H1 (cell line): ENCODE measurements at regions not wholly inside any gene's neighbourhood (a gene's known extent, or its start where the extent isn't known, plus 50 kb on each side); places are given as distances from the start of the nearest gene placed in this dataset.

Experiments used
- CTCF ChIA-PET: fragments of 300-600 bp; sonication (Branson Sonifier 250); formaldehyde crosslinking; loops from one replicate; lab custom pipeline; 2021; ENCODE audit not compliant: partially characterized antibody; lab: Charles Lee
- POLR2A ChIA-PET: fragments of 300-600 bp; sonication (Branson Sonifier 250); formaldehyde crosslinking; loops from one replicate; lab custom pipeline; 2021; ENCODE audit warnings: inconsistent platforms; ENCODE audit not compliant: partially characterized antibody; lab: Charles Lee
- DNase-seq, 2 experiments: peaks; one replicate each; pipeline versions ENCODE4 v3.0.0 to v3.0.0-alpha.2; 2010 to 2022; ENCODE audit warnings: low spot score in 2 of 2, low read depth in 1 of 2, mixed read lengths in 1 of 2
- FAIRE-seq: peaks from 2 replicates; lab custom pipeline; 2011; peaks lifted over from hg19 to GRCh38; lab: Jason Lieb, UNC
- H2AFZ ChIP-seq: 2 replicates; pipeline ENCODE4 v1.8.1; 2012; ENCODE audit warnings: low read length, inconsistent platforms
- H2AK5ac ChIP-seq: 2 replicates; pipeline ENCODE4 v1.6.1; 2013; ENCODE audit warnings: low read depth, low read length
- H2BK120ac ChIP-seq: replicated peaks from 2 replicates; pipeline ENCODE3; 2013; ENCODE audit warnings: low read depth, low read length, inconsistent platforms
- H2BK12ac ChIP-seq: 2 replicates; pipeline ENCODE4 v1.6.1; 2013; ENCODE audit warnings: low read depth, low read length
- H2BK15ac ChIP-seq: 2 replicates; pipeline ENCODE4 v1.6.1; 2013; ENCODE audit warnings: low read length
- H2BK20ac ChIP-seq: 2 replicates; pipeline ENCODE4 v1.6.1; 2013; ENCODE audit warnings: low read length
- H2BK5ac ChIP-seq: 2 replicates; pipeline ENCODE4 v1.6.1; 2013; ENCODE audit warnings: low read depth, low read length
- H3K14ac ChIP-seq: 2 replicates; pipeline ENCODE4 v1.6.1; 2013; ENCODE audit warnings: inconsistent platforms; ENCODE audit not compliant: insufficient read length
- H3K18ac ChIP-seq: 2 replicates; pipeline ENCODE4 v1.6.1; 2013; ENCODE audit warnings: low read length; ENCODE audit errors: extremely low read depth
- H3K23ac ChIP-seq: 2 replicates; pipeline ENCODE4 v1.6.1; 2013; ENCODE audit warnings: inconsistent platforms; ENCODE audit not compliant: insufficient read length
- H3K23me2 ChIP-seq: 2 replicates; pipeline ENCODE4 v1.6.1; 2013; ENCODE audit warnings: low read depth, low read length
- H3K27ac ChIP-seq: 2 replicates; pipeline ENCODE4 v1.6.1; 2011; ENCODE audit warnings: low read depth, low read length, inconsistent platforms
- H3K27me3 ChIP-seq, 4 experiments: replicated peaks in 1 of 4; 1 replicate in 1 of 4; 2 replicates in 3 of 4; pipeline versions ENCODE4 v1.6.1 to v1.8.1; 2011 to 2013; ENCODE audit warnings: low read length in 3 of 4, mild to moderate bottlenecking in 3 of 4, inconsistent platforms in 2 of 4, mixed read lengths in 2 of 4, moderate library complexity in 1 of 4; ENCODE audit not compliant: control insufficient read depth in 3 of 4, insufficient read depth in 3 of 4; ENCODE audit errors: extremely low read depth in 1 of 4
- H3K36me3 ChIP-seq, 4 experiments: 2 replicates each; pipeline versions ENCODE4 v1.6.1 to v1.8.1; 2011 to 2013; ENCODE audit warnings: mild to moderate bottlenecking in 4 of 4, low read length in 3 of 4, moderate library complexity in 2 of 4, control low read depth in 1 of 4, inconsistent platforms in 1 of 4; ENCODE audit not compliant: insufficient read depth in 4 of 4, control insufficient read depth in 2 of 4
- H3K4ac ChIP-seq: replicated peaks from 2 replicates; pipeline ENCODE3; 2013; ENCODE audit warnings: low read length, low read depth, mixed read lengths, inconsistent platforms; ENCODE audit not compliant: insufficient read length
- H3K4me1 ChIP-seq, 4 experiments: replicated peaks in 1 of 4; 1 replicate in 1 of 4; 2 replicates in 3 of 4; pipeline versions ENCODE4 v1.6.1 to v1.8.1; 2011 to 2013; ENCODE audit warnings: low read length in 3 of 4, inconsistent platforms in 2 of 4, mixed read lengths in 1 of 4; ENCODE audit not compliant: insufficient read depth in 4 of 4, control insufficient read depth in 3 of 4
- H3K4me2 ChIP-seq, 2 experiments: 2 replicates each; pipeline versions ENCODE4 v1.6.1 to v1.8.1; 2011 to 2013; ENCODE audit warnings: low read depth in 2 of 2, low read length in 2 of 2, control low read depth in 1 of 2, inconsistent platforms in 1 of 2, mild to moderate bottlenecking in 1 of 2; ENCODE audit not compliant: insufficient read depth in 1 of 2
- H3K4me3 ChIP-seq, 4 experiments: fragments of 200-600, 300-600 bp in 1 of 4; sonication (generic), shearing (Covaris generic), sonication (Bioruptor Twin) in 1 of 4; 2 replicates each; pipeline versions ENCODE4 v1.5.1 to v1.8.1; 2011 to 2016; ENCODE audit warnings: low read length in 4 of 4, low read depth in 3 of 4, control low read depth in 2 of 4, inconsistent platforms in 2 of 4, mild to moderate bottlenecking in 2 of 4, mixed read lengths in 1 of 4, moderate library complexity in 1 of 4; ENCODE audit not compliant: insufficient read depth in 2 of 4; ENCODE audit errors: extremely low read depth in 1 of 4
- H3K56ac ChIP-seq: replicated peaks from 2 replicates; pipeline ENCODE3; 2013; ENCODE audit warnings: low read depth, mild to moderate bottlenecking, mixed read lengths, low read length, inconsistent platforms; ENCODE audit not compliant: insufficient read length
- H3K79me1 ChIP-seq: 2 replicates; pipeline ENCODE4 v1.6.1; 2013; ENCODE audit warnings: low read depth, low read length, control low read depth
- H3K79me2 ChIP-seq, 2 experiments: 2 replicates each; pipeline versions ENCODE4 v1.6.1 to v1.8.1; 2012 to 2013; ENCODE audit warnings: low read length in 2 of 2, mild to moderate bottlenecking in 2 of 2, inconsistent platforms in 1 of 2; ENCODE audit not compliant: insufficient read depth in 2 of 2, control insufficient read depth in 1 of 2
- H3K9ac ChIP-seq, 4 experiments: replicated peaks in 1 of 4; 1 replicate in 1 of 4; 2 replicates in 3 of 4; pipeline versions ENCODE4 v1.6.1 to v1.8.1; 2011 to 2013; ENCODE audit warnings: low read depth in 3 of 4, low read length in 3 of 4, control low read depth in 2 of 4, mild to moderate bottlenecking in 2 of 4, moderate library complexity in 2 of 4, inconsistent platforms in 1 of 4; ENCODE audit errors: extremely low read depth in 1 of 4
- H3K9me3 ChIP-seq, 2 experiments: 2 replicates each; pipeline versions ENCODE4 v1.6.1 to v1.8.1; 2012 to 2013; ENCODE audit warnings: mild to moderate bottlenecking in 2 of 2, moderate library complexity in 2 of 2, control low read depth in 1 of 2, inconsistent platforms in 1 of 2, low read depth in 1 of 2, low read length in 1 of 2, mixed read lengths in 1 of 2; ENCODE audit not compliant: insufficient read depth in 2 of 2
- H4K20me1 ChIP-seq, 2 experiments: replicated peaks in 1 of 2; 2 replicates each; pipeline versions ENCODE3 to v1.8.1; 2011 to 2013; ENCODE audit warnings: inconsistent platforms in 2 of 2, low read length in 2 of 2, mild to moderate bottlenecking in 1 of 2; ENCODE audit not compliant: insufficient read depth in 2 of 2, control insufficient read depth in 1 of 2
- H4K5ac ChIP-seq: 2 replicates; pipeline ENCODE4 v1.6.1; 2013; ENCODE audit warnings: low read length, low read depth, mixed read lengths, inconsistent platforms; ENCODE audit not compliant: insufficient read length
- H4K8ac ChIP-seq: 2 replicates; pipeline ENCODE4 v1.8.0; 2013; ENCODE audit warnings: mild to moderate bottlenecking, moderate library complexity, low read length, inconsistent platforms; ENCODE audit not compliant: insufficient read depth; ENCODE audit errors: extremely low read depth
- H4K91ac ChIP-seq: replicated peaks from 2 replicates; pipeline ENCODE3; 2013; ENCODE audit warnings: low read length, mixed read lengths, inconsistent platforms; ENCODE audit not compliant: insufficient read length
- BACH1 ChIP-seq: IDR thresholded peaks from 2 replicates; pipeline ENCODE4 v1.6.1; 2012; ENCODE audit warnings: low read length, improper control_type of control experiment
- CTBP2 ChIP-seq: IDR thresholded peaks from 2 replicates; pipeline ENCODE4 v1.7.0; 2011; ENCODE audit warnings: borderline replicate concordance, mild to moderate bottlenecking, moderate library complexity, mixed read lengths, low read length; ENCODE audit not compliant: insufficient read depth, insufficient read length
- EP300 ChIP-seq, 2 experiments: IDR thresholded peaks; 1 replicate in 1 of 2; 2 replicates in 1 of 2; pipeline ENCODE4 v1.6.1; 2011 to 2012; ENCODE audit warnings: low read depth in 2 of 2, low read length in 2 of 2, mild to moderate bottlenecking in 2 of 2, borderline replicate concordance in 1 of 2, inconsistent platforms in 1 of 2, moderate library complexity in 1 of 2
- HDAC6 ChIP-seq: IDR thresholded peaks from one replicate; pipeline ENCODE4 v1.7.1; 2012; ENCODE audit warnings: low read depth, mild to moderate bottlenecking, inconsistent platforms, low read length, moderate library complexity
- JUND ChIP-seq: IDR thresholded peaks from 2 replicates; pipeline ENCODE4 v1.6.1; 2011; ENCODE audit warnings: mild to moderate bottlenecking, improper control_type of control experiment, low read length
- KDM5A ChIP-seq: fragments of 200-600 bp; IDR thresholded peaks from 2 replicates; pipeline ENCODE4 v1.7.1; 2012; ENCODE audit warnings: mild to moderate bottlenecking, low read length, inconsistent platforms, mixed read lengths
- RXRA ChIP-seq: IDR thresholded peaks from 2 replicates; pipeline ENCODE4 v1.6.1; 2011; ENCODE audit warnings: low read depth, mild to moderate bottlenecking, low read length, moderate library complexity; ENCODE audit not compliant: insufficient read depth
- SIX5 ChIP-seq: IDR thresholded peaks from 2 replicates; pipeline ENCODE4 v1.6.1; 2011; ENCODE audit warnings: mild to moderate bottlenecking, low read depth, low read length
- SP1 ChIP-seq: IDR thresholded peaks from 2 replicates; pipeline ENCODE4 v1.6.1; 2011; ENCODE audit warnings: low read depth, low read length
- SP4 ChIP-seq: IDR thresholded peaks from 2 replicates; pipeline ENCODE4 v1.6.1; 2012; ENCODE audit warnings: low read length, inconsistent platforms
- SUZ12 ChIP-seq: fragments of 200-600 bp; sonication (generic); IDR thresholded peaks from 2 replicates; pipeline ENCODE4 v1.6.1; 2012; ENCODE audit warnings: mild to moderate bottlenecking, inconsistent platforms, low read length, moderate library complexity, mixed read lengths
- TEAD4 ChIP-seq: IDR thresholded peaks from 2 replicates; pipeline ENCODE4 v1.6.1; 2012; ENCODE audit warnings: low read depth, low read length, inconsistent platforms, mixed read lengths
- ZNF274 ChIP-seq: IDR thresholded peaks from 2 replicates; pipeline ENCODE4 v1.7.0; 2012; ENCODE audit warnings: low read length, borderline replicate concordance; ENCODE audit errors: extremely low read depth
- WGBS, 2 experiments: shearing (Covaris generic) in 1 of 2; methylation state at CpG; one replicate each; pipeline versions ENCODE4 v1.1.6 to v1.1.7; 2013 to 2015; ENCODE audit warnings: low lambda C conversion rate in 2 of 2, mixed read lengths in 2 of 2, inconsistent platforms in 1 of 2, low coverage in 1 of 2, missing lambda C conversion rate in 1 of 2; ENCODE audit not compliant: insufficient replicate concordance in 2 of 2, insufficient coverage in 1 of 2, insufficient read length in 1 of 2; ENCODE audit errors: extremely low coverage in 1 of 2, missing lambda C conversion rate in 1 of 2; 5-methylcytosine and 5-hydroxymethylcytosine counted together

- Histone ChIP-seq H3K18ac (no peak overlapping the region), H3K9ac (no peak overlapping the region), H3K79me2 (no peaks in the 10 kb centered on the region), H4K91ac (no peak overlapping the region), H3K4me2 (no peak overlapping the region), H2BK15ac (no peak overlapping the region), H3K4ac (no peak overlapping the region), H3K14ac (no peak overlapping the region), H2BK20ac (no peak overlapping the region), H2BK12ac (no peak overlapping the region), H4K20me1 (no peaks in the 10 kb centered on the region), H3K27me3 (no peaks in the 10 kb centered on the region), H3K36me3 (no peaks in the 10 kb centered on the region), H3K56ac (no peak overlapping the region), H3K9me3 (peaks cover 0 to 8% of the 10 kb centered on the region in 2 experiments; a peak in 1 of 4 replicates), H2AK5ac (no peak overlapping the region), H2BK120ac (no peak overlapping the region), H2BK5ac (no peak overlapping the region), H4K8ac (no peak overlapping the region), H2AFZ (no peak overlapping the region), H4K5ac (no peak overlapping the region), H3K27ac (no peak overlapping the region), H3K23me2 (no peaks in the 10 kb centered on the region), H3K4me3 (no peak overlapping the region), H3K79me1 (no peaks in the 10 kb centered on the region), H3K23ac (no peak overlapping the region), H3K4me1 (no peaks in the 10 kb centered on the region)
- FAIRE-seq (no peak), DNase-seq (no peak)
- WGBS, 2 experiments: 89% methylated on average over 7 of the region's 7 CpGs; no CpG with 5 or more reads in 1 of the 2 experiments
- ChIA-PET POLR2A (interaction anchor here (0.6 kb wide), 1 partner anchor 1156 kb away, joined by 3 read pairs; no protein-coding TSS in a partner anchor), CTCF (interaction anchor here (1.3 kb wide), 1 partner anchor 12 kb away, joined by 3 read pairs; no protein-coding TSS in a partner anchor)
- no peak for TF ChIP-seq TEAD4
- TF ChIP-seq SIX5: no peak
- TF ChIP-seq SP4: no peak
- no peak for TF ChIP-seq CTBP2
- no peak for TF ChIP-seq BACH1
- TF ChIP-seq ZNF274: no peak
- no peak for TF ChIP-seq SUZ12
- no peak for TF ChIP-seq SP1
- TF ChIP-seq KDM5A: no peak
- TF ChIP-seq RXRA: no peak
- TF ChIP-seq HDAC6: no peak
- no peak for TF ChIP-seq JUND
- TF ChIP-seq EP300 (IDR thresholded peaks at IDR 0.05; ENCODE audit: borderline replicate concordance in 1 of 2, low read depth in 2 of 2, low read length in 2 of 2): no peak
Observed at GRCh38 chr2:78780864-78781583, 244.5 kb upstream of the REG3G start.
